ENCODE measurements at regions not wholly inside any gene's neighbourhood (a gene's known extent, or its start where the extent isn't known, plus 50 kb on each side); places are given as distances from the start of the nearest gene placed in this dataset.
A peak's percentile ranks its signal among the peaks of the same experiment; 100 is the strongest.
"Not testable (repeated sequence)": the region's sequence is repeated elsewhere in the genome, so short reads cannot be mapped to it uniquely, and the experiment has no call there.

- intact Hi-C loops (cut with DNase I) = no loop called here
- no peak for ATAC-seq (ENCODE audit: poor library complexity)
- no peak for DNase-seq
Measured at GRCh38 chr5:173399851-173400250, 71.6 kb upstream of the STC2 start.

GRCh38 chr5:173397516-173397915 is 69.3 kb upstream of the STC2 start:
- intact Hi-C loops (cut with DNase I) = no loop called here
- no peak for ATAC-seq (ENCODE audit: poor library complexity)
- no peak for DNase-seq

GRCh38 chr5:173396311-173396993 is 68.2 kb upstream of the STC2 start:
- no peak for DNase-seq
- intact Hi-C loops (cut with DNase I) = no loop called here
- ATAC-seq (ENCODE audit: poor library complexity) = peak; percentile 10

- peak; percentile 55 for ATAC-seq (ENCODE audit: poor library complexity)
- intact Hi-C loops (cut with DNase I) = no loop called here
- DNase-seq = no peak
Measured at GRCh38 chr5:173395933-173396308, 67.7 kb upstream of the STC2 start.

GRCh38 chr5:173395257-173395932 is 67.2 kb upstream of the STC2 start:
- DNase-seq = no peak
- intact Hi-C loops (cut with DNase I) = no loop called here
- ATAC-seq (ENCODE audit: poor library complexity) = peak; percentile 61

- no peak for DNase-seq
- intact Hi-C loops (cut with DNase I) = no loop called here
Measured at GRCh38 chr5:173394701-173395100, 66.5 kb upstream of the STC2 start.

GRCh38 chr5:173392172-173392571 is 64.0 kb upstream of the STC2 start:
- intact Hi-C loops (cut with DNase I) = no loop called here
- no peak for ATAC-seq (ENCODE audit: poor library complexity)
- no peak for DNase-seq

More at GRCh38 chr5:173394701-173395100, 66.5 kb upstream of the STC2 start:
- ATAC-seq (ENCODE audit: poor library complexity) = no peak

- intact Hi-C loops (cut with DNase I) = no loop called here
Measured at GRCh38 chr5:173391031-173391430, 62.8 kb upstream of the STC2 start.

GRCh38 chr5:173387293-173387692 is 59.1 kb upstream of the STC2 start:
- ATAC-seq (ENCODE audit: poor library complexity); intact Hi-C loops (cut with DNase I); DNase-seq: not testable (repeated sequence)

More at GRCh38 chr5:173391031-173391430, 62.8 kb upstream of the STC2 start:
- DNase-seq = no peak
- ATAC-seq (ENCODE audit: poor library complexity) = no peak

GRCh38 chr5:173385832-173386360 is 57.7 kb upstream of the STC2 start:
- no peak for ATAC-seq (ENCODE audit: poor library complexity)
- intact Hi-C loops (cut with DNase I) = no loop called here
- no peak for DNase-seq

- intact Hi-C loops (cut with DNase I) = no loop called here
- DNase-seq (no peak), ATAC-seq (ENCODE audit: poor library complexity) (no peak)
Measured at GRCh38 chr5:173383711-173384110, 55.5 kb upstream of the STC2 start.

GRCh38 chr5:173378727-173379126 is 50.5 kb upstream of the STC2 start:
- no peak for ATAC-seq (ENCODE audit: poor library complexity)
- intact Hi-C loops (cut with DNase I) = no loop called here

More at GRCh38 chr5:173378727-173379126, 50.5 kb upstream of the STC2 start:
- no peak for DNase-seq
